ENCODE measurements at regions not wholly inside any gene's neighbourhood (a gene's known extent, or its start where the extent isn't known, plus 50 kb on each side); places are given as distances from the start of the nearest gene placed in this dataset.

- H2AFZ ChIP-seq (ENCODE audit: low read depth, low read length), result no peak overlapping the region
- no peaks in the 10 kb centered on the region for H4K20me1 ChIP-seq (ENCODE audit: insufficient read depth)
- H3K36me3 ChIP-seq (ENCODE audit: insufficient read depth, low read length), result no peaks in the 10 kb centered on the region
- H3K9ac ChIP-seq (ENCODE audit: low read length), result no peak overlapping the region
- no peaks in the 10 kb centered on the region for H3K27me3 ChIP-seq (ENCODE audit: insufficient read depth, low read depth, low read length)
- no peak overlapping the region for H3K27ac ChIP-seq (ENCODE audit: low read length)
- no peaks in the 10 kb centered on the region for H3K9me2 ChIP-seq (ENCODE audit: insufficient read depth, low read length)
- H3K79me2 ChIP-seq (replicated peaks; ENCODE audit: insufficient read depth, low read length), result no peaks in the 10 kb centered on the region
- H3F3A ChIP-seq (ENCODE audit: insufficient read depth, low read length, poor library complexity, severe bottlenecking), result no peaks in the 10 kb centered on the region
- no peak overlapping the region for H3K4me3 ChIP-seq (ENCODE audit: low read length)
- H3K4me2 ChIP-seq (ENCODE audit: low read length), result no peak overlapping the region
- TF ChIP-seq EZH2 (IDR thresholded peaks at IDR 0.05; ENCODE audit: borderline replicate concordance, insufficient read depth, low read length, poor library complexity, severe bottlenecking) (no peak), MXI1 (conservative IDR thresholded peaks at IDR 0.05; ENCODE audit: poor library complexity, severe bottlenecking) (no peak)
- H3K9me3 ChIP-seq (ENCODE audit: low read length), result no peaks in the 10 kb centered on the region
Measured at GRCh38 chr11:87957961-87958360, 217.3 kb downstream of the RAB38 start.

GRCh38 chr11:87954476-87954875 is 220.8 kb downstream of the RAB38 start:
- Histone ChIP-seq H3K9me3 (ENCODE audit: low read length) (no peaks in the 10 kb centered on the region), H3K27ac (ENCODE audit: low read length) (no peak overlapping the region), H3K9me2 (ENCODE audit: insufficient read depth, low read length) (no peaks in the 10 kb centered on the region), H3K36me3 (ENCODE audit: insufficient read depth, low read length) (no peaks in the 10 kb centered on the region), H3K9ac (ENCODE audit: low read length) (no peak overlapping the region), H2AFZ (ENCODE audit: low read depth, low read length) (no peak overlapping the region), H3K4me2 (ENCODE audit: low read length) (no peak overlapping the region), H3F3A (ENCODE audit: insufficient read depth, low read length, poor library complexity, severe bottlenecking) (no peaks in the 10 kb centered on the region), H3K27me3 (ENCODE audit: insufficient read depth, low read depth, low read length) (no peaks in the 10 kb centered on the region), H3K4me3 (ENCODE audit: low read length) (no peak overlapping the region), H4K20me1 (ENCODE audit: insufficient read depth) (no peaks in the 10 kb centered on the region), H3K79me2 (replicated peaks; ENCODE audit: insufficient read depth, low read length) (no peaks in the 10 kb centered on the region)
- TF ChIP-seq EP300 (conservative IDR thresholded peaks at IDR 0.05; ENCODE audit: poor library complexity, severe bottlenecking) (no peak), RAD21 (conservative IDR thresholded peaks at IDR 0.05) (no peak), MXI1 (conservative IDR thresholded peaks at IDR 0.05; ENCODE audit: poor library complexity, severe bottlenecking) (no peak), SMC3 (conservative IDR thresholded peaks at IDR 0.05; ENCODE audit: poor library complexity) (no peak), TAF1 (IDR thresholded peaks at IDR 0.05; ENCODE audit: low read depth) (no peak), EZH2 (IDR thresholded peaks at IDR 0.05; ENCODE audit: borderline replicate concordance, insufficient read depth, low read length, poor library complexity, severe bottlenecking) (no peak), POLR2AphosphoS5 (IDR thresholded peaks at IDR 0.05) (no peak)
- TF ChIP-seq, protein P1, sequence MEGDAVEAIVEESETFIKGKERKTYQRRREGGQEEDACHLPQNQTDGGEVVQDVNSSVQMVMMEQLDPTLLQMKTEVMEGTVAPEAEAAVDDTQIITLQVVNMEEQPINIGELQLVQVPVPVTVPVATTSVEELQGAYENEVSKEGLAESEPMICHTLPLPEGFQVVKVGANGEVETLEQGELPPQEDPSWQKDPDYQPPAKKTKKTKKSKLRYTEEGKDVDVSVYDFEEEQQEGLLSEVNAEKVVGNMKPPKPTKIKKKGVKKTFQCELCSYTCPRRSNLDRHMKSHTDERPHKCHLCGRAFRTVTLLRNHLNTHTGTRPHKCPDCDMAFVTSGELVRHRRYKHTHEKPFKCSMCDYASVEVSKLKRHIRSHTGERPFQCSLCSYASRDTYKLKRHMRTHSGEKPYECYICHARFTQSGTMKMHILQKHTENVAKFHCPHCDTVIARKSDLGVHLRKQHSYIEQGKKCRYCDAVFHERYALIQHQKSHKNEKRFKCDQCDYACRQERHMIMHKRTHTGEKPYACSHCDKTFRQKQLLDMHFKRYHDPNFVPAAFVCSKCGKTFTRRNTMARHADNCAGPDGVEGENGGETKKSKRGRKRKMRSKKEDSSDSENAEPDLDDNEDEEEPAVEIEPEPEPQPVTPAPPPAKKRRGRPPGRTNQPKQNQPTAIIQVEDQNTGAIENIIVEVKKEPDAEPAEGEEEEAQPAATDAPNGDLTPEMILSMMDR (IDR thresholded peaks at IDR 0.05; ENCODE audit: poor library complexity, severe bottlenecking), result no peak
- TF ChIP-seq, protein P2, sequence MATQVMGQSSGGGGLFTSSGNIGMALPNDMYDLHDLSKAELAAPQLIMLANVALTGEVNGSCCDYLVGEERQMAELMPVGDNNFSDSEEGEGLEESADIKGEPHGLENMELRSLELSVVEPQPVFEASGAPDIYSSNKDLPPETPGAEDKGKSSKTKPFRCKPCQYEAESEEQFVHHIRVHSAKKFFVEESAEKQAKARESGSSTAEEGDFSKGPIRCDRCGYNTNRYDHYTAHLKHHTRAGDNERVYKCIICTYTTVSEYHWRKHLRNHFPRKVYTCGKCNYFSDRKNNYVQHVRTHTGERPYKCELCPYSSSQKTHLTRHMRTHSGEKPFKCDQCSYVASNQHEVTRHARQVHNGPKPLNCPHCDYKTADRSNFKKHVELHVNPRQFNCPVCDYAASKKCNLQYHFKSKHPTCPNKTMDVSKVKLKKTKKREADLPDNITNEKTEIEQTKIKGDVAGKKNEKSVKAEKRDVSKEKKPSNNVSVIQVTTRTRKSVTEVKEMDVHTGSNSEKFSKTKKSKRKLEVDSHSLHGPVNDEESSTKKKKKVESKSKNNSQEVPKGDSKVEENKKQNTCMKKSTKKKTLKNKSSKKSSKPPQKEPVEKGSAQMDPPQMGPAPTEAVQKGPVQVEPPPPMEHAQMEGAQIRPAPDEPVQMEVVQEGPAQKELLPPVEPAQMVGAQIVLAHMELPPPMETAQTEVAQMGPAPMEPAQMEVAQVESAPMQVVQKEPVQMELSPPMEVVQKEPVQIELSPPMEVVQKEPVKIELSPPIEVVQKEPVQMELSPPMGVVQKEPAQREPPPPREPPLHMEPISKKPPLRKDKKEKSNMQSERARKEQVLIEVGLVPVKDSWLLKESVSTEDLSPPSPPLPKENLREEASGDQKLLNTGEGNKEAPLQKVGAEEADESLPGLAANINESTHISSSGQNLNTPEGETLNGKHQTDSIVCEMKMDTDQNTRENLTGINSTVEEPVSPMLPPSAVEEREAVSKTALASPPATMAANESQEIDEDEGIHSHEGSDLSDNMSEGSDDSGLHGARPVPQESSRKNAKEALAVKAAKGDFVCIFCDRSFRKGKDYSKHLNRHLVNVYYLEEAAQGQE (IDR thresholded peaks at IDR 0.05; ENCODE audit: borderline replicate concordance), result no peak

- TF ChIP-seq RAD21 (conservative IDR thresholded peaks at IDR 0.05) (no peak), TAF1 (IDR thresholded peaks at IDR 0.05; ENCODE audit: low read depth) (no peak), EP300 (conservative IDR thresholded peaks at IDR 0.05; ENCODE audit: poor library complexity, severe bottlenecking) (no peak), MXI1 (conservative IDR thresholded peaks at IDR 0.05; ENCODE audit: poor library complexity, severe bottlenecking) (no peak), EZH2 (IDR thresholded peaks at IDR 0.05; ENCODE audit: borderline replicate concordance, insufficient read depth, low read length, poor library complexity, severe bottlenecking) (no peak), POLR2AphosphoS5 (IDR thresholded peaks at IDR 0.05) (no peak), SMC3 (conservative IDR thresholded peaks at IDR 0.05; ENCODE audit: poor library complexity) (no peak)
- TF ChIP-seq, protein P2 (IDR thresholded peaks at IDR 0.05; ENCODE audit: borderline replicate concordance), result no peak
- TF ChIP-seq, protein P1 (IDR thresholded peaks at IDR 0.05; ENCODE audit: poor library complexity, severe bottlenecking), result no peak
- Histone ChIP-seq H2AFZ (ENCODE audit: low read depth, low read length) (no peak overlapping the region), H3K27me3 (ENCODE audit: insufficient read depth, low read depth, low read length) (no peaks in the 10 kb centered on the region), H3K4me3 (ENCODE audit: low read length) (no peak overlapping the region), H4K20me1 (ENCODE audit: insufficient read depth) (no peaks in the 10 kb centered on the region), H3K9ac (ENCODE audit: low read length) (no peak overlapping the region), H3F3A (ENCODE audit: insufficient read depth, low read length, poor library complexity, severe bottlenecking) (no peaks in the 10 kb centered on the region), H3K36me3 (ENCODE audit: insufficient read depth, low read length) (no peaks in the 10 kb centered on the region), H3K9me2 (ENCODE audit: insufficient read depth, low read length) (no peaks in the 10 kb centered on the region), H3K79me2 (replicated peaks; ENCODE audit: insufficient read depth, low read length) (no peaks in the 10 kb centered on the region), H3K9me3 (ENCODE audit: low read length) (no peaks in the 10 kb centered on the region), H3K27ac (ENCODE audit: low read length) (no peak overlapping the region), H3K4me2 (ENCODE audit: low read length) (no peak overlapping the region)
Measured at GRCh38 chr11:87942786-87943185, 232.5 kb downstream of the RAB38 start.

All from neural cell (in vitro differentiated cells).